HEK293T (cell line): ENCODE measurements at regions not wholly inside any gene's neighbourhood (a gene's known extent, or its start where the extent isn't known, plus 50 kb on each side); places are given as distances from the start of the nearest gene placed in this dataset.

Experiments
- ARNT ChIP-seq: fragments of 450-650 bp; IDR thresholded peaks from 2 replicates; pipeline ENCODE4 v1.6.1; 2017; ENCODE audit warnings: mild to moderate bottlenecking
- BHLHE40 ChIP-seq: fragments of 450-650 bp; IDR thresholded peaks from 2 replicates; pipeline ENCODE4 v1.6.1; 2016; ENCODE audit warnings: mild to moderate bottlenecking, moderate library complexity, borderline replicate concordance
- CTBP1 ChIP-seq: fragments of 450-650 bp; IDR thresholded peaks from 2 replicates; pipeline ENCODE4 v1.6.1; 2016; ENCODE audit warnings: borderline replicate concordance
- ELF4 ChIP-seq: fragments of 450-650 bp; IDR thresholded peaks from 2 replicates; pipeline ENCODE4 v1.6.1; 2017; ENCODE audit warnings: antibody characterized with exemption
- FOXA1 ChIP-seq: fragments of 450-650 bp; IDR thresholded peaks from 2 replicates; pipeline ENCODE4 v1.6.1; 2016; ENCODE audit warnings: mild to moderate bottlenecking
- FOXM1 ChIP-seq: fragments of 450-650 bp; IDR thresholded peaks from 2 replicates; pipeline ENCODE4 v1.6.1; 2017; ENCODE audit warnings: mild to moderate bottlenecking, borderline replicate concordance
- HDGF ChIP-seq: fragments of 450-650 bp; IDR thresholded peaks from 2 replicates; pipeline ENCODE4 v1.6.1; 2017; ENCODE audit warnings: antibody characterized with exemption, borderline replicate concordance
- L3MBTL2 ChIP-seq: fragments of 450-650 bp; conservative IDR thresholded peaks from 2 replicates; pipeline ENCODE4 v1.6.1; 2016; ENCODE audit warnings: mild to moderate bottlenecking
- NFRKB ChIP-seq: fragments of 450-650 bp; IDR thresholded peaks from 2 replicates; pipeline ENCODE4 v1.6.1; 2016; ENCODE audit warnings: mild to moderate bottlenecking, moderate library complexity
- SP1 ChIP-seq: fragments of 450-650 bp; IDR thresholded peaks from 2 replicates; pipeline ENCODE4 v1.6.1; 2017
- TARDBP ChIP-seq: fragments of 450-650 bp; IDR thresholded peaks from 2 replicates; pipeline ENCODE4 v1.6.1; 2016
- ZNF384 ChIP-seq: fragments of 450-650 bp; IDR thresholded peaks from 2 replicates; pipeline ENCODE4 v1.6.1; 2016

- no peak for TF ChIP-seq HDGF
- no peak for TF ChIP-seq ELF4
- TF ChIP-seq TARDBP: no peak
- TF ChIP-seq BHLHE40: no peak
- TF ChIP-seq FOXA1: no peak
- no peak for TF ChIP-seq FOXM1
- no peak for TF ChIP-seq SP1
- TF ChIP-seq CTBP1: no peak
- no peak for TF ChIP-seq NFRKB
- TF ChIP-seq ARNT: no peak
- TF ChIP-seq ZNF384: no peak
- TF ChIP-seq L3MBTL2: no peak
Measured at GRCh38 chr2:67559156-67559555, 162.0 kb downstream of the ETAA1 start.
